Progenitor cell of endocrine pancreas (in vitro differentiated cells): ENCODE measurements at regions not wholly inside any gene's neighbourhood (a gene's known extent, or its start where the extent isn't known, plus 50 kb on each side); places are given as distances from the start of the nearest gene placed in this dataset.

Experiments used
- DNase-seq: peaks from one replicate; pipeline ENCODE4 v3.0.0; 2021; ENCODE audit warnings: low spot score; ENCODE audit not compliant: unreplicated experiment
- H3K27ac Mint-ChIP-seq: 2 replicates; pipeline ENCODE4 v1.8.0; 2021; ENCODE audit warnings: mild to moderate bottlenecking, moderate library complexity, mixed read lengths
- H3K27me3 Mint-ChIP-seq: 2 replicates; pipeline ENCODE4 v1.8.0; 2021; ENCODE audit warnings: mixed read lengths
- H3K36me3 Mint-ChIP-seq: 2 replicates; pipeline ENCODE4 v1.8.0; 2022; ENCODE audit warnings: mixed read lengths; ENCODE audit not compliant: insufficient read depth
- H3K4me1 Mint-ChIP-seq: 2 replicates; pipeline ENCODE4 v1.8.0; 2021; ENCODE audit warnings: low read depth, mixed read lengths
- H3K4me3 Mint-ChIP-seq: 2 replicates; pipeline ENCODE4 v1.8.0; 2021; ENCODE audit warnings: low read depth, mild to moderate bottlenecking, moderate library complexity, mixed read lengths
- H3K9me3 Mint-ChIP-seq: 2 replicates; pipeline ENCODE4 v1.8.0; 2021; ENCODE audit warnings: low read depth, mixed read lengths
- TF ChIP-seq, protein P1 (sequence below): fragments of 200-600 bp; sonication (generic); IDR thresholded peaks from one replicate; pipeline ENCODE4 v1.5.0; 2021; ENCODE audit warnings: antibody characterized with exemption, mild to moderate bottlenecking; ENCODE audit not compliant: unreplicated experiment

DNA sequence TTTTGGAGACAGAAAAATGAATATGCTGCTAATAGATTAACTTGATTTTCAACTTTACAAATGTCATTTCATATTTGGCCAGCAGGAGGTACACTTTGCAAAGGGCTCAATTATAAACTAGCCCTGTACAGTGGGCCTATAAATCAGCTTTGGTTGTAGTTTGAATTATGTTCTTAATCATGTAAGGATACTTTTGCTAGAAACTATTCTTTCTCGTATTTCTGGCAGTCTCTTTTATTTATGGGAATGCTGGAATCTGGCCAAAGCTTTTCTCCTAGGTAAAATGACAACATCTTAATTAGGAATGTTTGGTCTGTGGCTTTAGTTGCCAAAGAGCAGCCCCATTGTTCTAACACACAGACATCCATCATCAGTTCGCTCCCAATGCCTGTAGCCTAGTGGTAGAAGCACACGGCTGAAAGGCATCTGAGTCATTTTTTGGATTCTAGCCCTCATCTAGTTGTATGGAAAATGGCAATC is 1322.3 kb upstream of the SEL1L start:
- Mint-ChIP-seq H3K27me3 (no peaks in the 10 kb centered on the region), H3K36me3 (no peaks in the 10 kb centered on the region), H3K4me1 (no peaks in the 10 kb centered on the region), H3K27ac (no peak overlapping the region), H3K4me3 (no peak overlapping the region), H3K9me3 (no peaks in the 10 kb centered on the region)
- no peak for DNase-seq
- TF ChIP-seq, protein P1, sequence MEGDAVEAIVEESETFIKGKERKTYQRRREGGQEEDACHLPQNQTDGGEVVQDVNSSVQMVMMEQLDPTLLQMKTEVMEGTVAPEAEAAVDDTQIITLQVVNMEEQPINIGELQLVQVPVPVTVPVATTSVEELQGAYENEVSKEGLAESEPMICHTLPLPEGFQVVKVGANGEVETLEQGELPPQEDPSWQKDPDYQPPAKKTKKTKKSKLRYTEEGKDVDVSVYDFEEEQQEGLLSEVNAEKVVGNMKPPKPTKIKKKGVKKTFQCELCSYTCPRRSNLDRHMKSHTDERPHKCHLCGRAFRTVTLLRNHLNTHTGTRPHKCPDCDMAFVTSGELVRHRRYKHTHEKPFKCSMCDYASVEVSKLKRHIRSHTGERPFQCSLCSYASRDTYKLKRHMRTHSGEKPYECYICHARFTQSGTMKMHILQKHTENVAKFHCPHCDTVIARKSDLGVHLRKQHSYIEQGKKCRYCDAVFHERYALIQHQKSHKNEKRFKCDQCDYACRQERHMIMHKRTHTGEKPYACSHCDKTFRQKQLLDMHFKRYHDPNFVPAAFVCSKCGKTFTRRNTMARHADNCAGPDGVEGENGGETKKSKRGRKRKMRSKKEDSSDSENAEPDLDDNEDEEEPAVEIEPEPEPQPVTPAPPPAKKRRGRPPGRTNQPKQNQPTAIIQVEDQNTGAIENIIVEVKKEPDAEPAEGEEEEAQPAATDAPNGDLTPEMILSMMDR: peak; percentile 71

- DNase-seq: no peak
- Mint-ChIP-seq H3K27ac (no peak overlapping the region), H3K36me3 (no peaks in the 10 kb centered on the region), H3K4me3 (no peak overlapping the region), H3K9me3 (peaks cover 5% of the 10 kb centered on the region), H3K27me3 (no peaks in the 10 kb centered on the region), H3K4me1 (no peaks in the 10 kb centered on the region)
- TF ChIP-seq, protein P1: no peak
These were observed 1327.7 kb upstream of the SEL1L start for GRCh38 chr14:82861313-82861712.

DNA sequence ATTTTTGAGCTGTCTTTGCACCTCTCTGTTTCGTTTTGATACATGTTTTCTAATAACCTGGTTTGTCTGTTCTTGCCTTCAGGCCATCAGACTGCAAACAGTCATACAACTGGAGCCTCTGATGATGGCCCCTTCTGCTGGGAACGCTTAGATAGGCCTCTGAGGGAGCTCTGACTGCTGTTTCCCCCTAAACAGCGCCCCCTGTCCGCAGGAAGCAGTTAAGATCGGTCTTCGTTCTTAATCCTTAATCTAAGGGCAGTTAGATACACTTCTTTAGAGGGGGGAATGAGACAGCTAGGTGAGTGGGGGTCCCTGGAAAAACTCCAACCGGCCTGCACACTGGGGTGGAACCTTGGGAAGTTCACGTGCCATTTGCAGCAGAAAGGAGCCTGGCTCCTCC is 1338.8 kb upstream of the SEL1L start:
- Mint-ChIP-seq H3K27ac (peak overlapping the region; percentile 10), H3K9me3 (no peaks in the 10 kb centered on the region), H3K4me1 (no peaks in the 10 kb centered on the region), H3K27me3 (no peaks in the 10 kb centered on the region), H3K4me3 (no peak overlapping the region), H3K36me3 (no peaks in the 10 kb centered on the region)
- DNase-seq: no peak
- TF ChIP-seq, protein P1: peak; percentile 48

DNA sequence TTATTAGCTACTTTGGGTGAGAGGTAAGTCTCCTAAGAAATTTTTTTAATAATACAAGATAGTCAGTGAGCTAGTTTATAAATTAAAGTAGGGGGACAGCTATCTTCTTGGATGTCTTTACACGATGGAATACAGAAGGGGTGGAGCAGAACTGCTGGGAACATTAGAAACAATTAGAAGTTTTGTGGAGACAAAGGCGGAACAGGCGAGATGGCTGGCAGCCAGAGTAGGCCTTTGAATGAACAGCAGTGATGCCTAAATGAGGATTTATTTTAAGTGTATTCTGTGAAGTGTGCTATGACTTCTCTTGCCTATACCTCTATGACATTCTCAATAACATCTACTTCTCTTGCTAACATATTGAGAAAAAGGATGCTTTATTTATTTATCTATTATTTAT is 1345.3 kb upstream of the SEL1L start:
- Mint-ChIP-seq H3K36me3 (no peaks in the 10 kb centered on the region), H3K27ac (no peak overlapping the region), H3K27me3 (no peaks in the 10 kb centered on the region), H3K4me3 (no peak overlapping the region), H3K4me1 (no peaks in the 10 kb centered on the region), H3K9me3 (peaks cover 6% of the 10 kb centered on the region)
- TF ChIP-seq, protein P1: no peak
- no peak for DNase-seq

GRCh38 chr14:82879949-82880535 is 1346.4 kb upstream of the SEL1L start:
- H3K4me1 Mint-ChIP-seq: no peaks in the 10 kb centered on the region
- H3K36me3 Mint-ChIP-seq: no peaks in the 10 kb centered on the region
- no peak overlapping the region for H3K27ac Mint-ChIP-seq
- DNase-seq: no peak
- H3K4me3 Mint-ChIP-seq: no peak overlapping the region
- TF ChIP-seq, protein P1: no peak
- H3K27me3 Mint-ChIP-seq: no peaks in the 10 kb centered on the region
- peaks cover 6% of the 10 kb centered on the region for H3K9me3 Mint-ChIP-seq
